SK-N-SH (cell line): ENCODE measurements at regions not wholly inside any gene's neighbourhood (a gene's known extent, or its start where the extent isn't known, plus 50 kb on each side); places are given as distances from the start of the nearest gene placed in this dataset.
"Not testable (repeated sequence)": the region's sequence is repeated elsewhere in the genome, so short reads cannot be mapped to it uniquely, and the experiment has no call there.

ENCODE experiments used
- CTCF ChIA-PET: fragments of 300-600, 350-600 bp; formaldehyde crosslinking; extraction: SDS; loops from one replicate; lab custom pipeline; 2021; lab: Yijun Ruan, JAX
- POLR2A ChIA-PET: fragments of 350-600 bp; sonication (Branson Sonifier 250); formaldehyde crosslinking; extraction: SDS; loops from one replicate; lab custom pipeline; 2020; ENCODE audit warnings: antibody characterized with exemption, inconsistent platforms; lab: Yijun Ruan, JAX
- DNase-seq: peaks from one replicate; pipeline ENCODE4 v3.0.0; 2012
- H2AFZ ChIP-seq: fragments of 200-600 bp; sonication (generic); 2 replicates; pipeline ENCODE4 v1.8.1; 2016; ENCODE audit warnings: antibody characterized with exemption, mild to moderate bottlenecking, low read depth
- H3F3A ChIP-seq: fragments of 200-600 bp; sonication (generic); replicated peaks from 2 replicates; pipeline ENCODE3; 2016; ENCODE audit warnings: antibody characterized with exemption, mild to moderate bottlenecking; ENCODE audit not compliant: insufficient read depth
- H3K27ac ChIP-seq, 2 experiments: fragments of 200-500 bp in 1 of 2; fragments of 200-600 bp in 1 of 2; sonication (Bioruptor generic) in 1 of 2; sonication (generic), shearing (Covaris generic) in 1 of 2; 2 replicates each; pipeline versions ENCODE4 v1.5.1 to v1.6.1; 2014 to 2016; ENCODE audit warnings: low read depth in 2 of 2, inconsistent platforms in 1 of 2, low read length in 1 of 2, mild to moderate bottlenecking in 1 of 2, mixed read lengths in 1 of 2
- H3K27me3 ChIP-seq: fragments of 200-600 bp; sonication (generic), shearing (Covaris generic); 2 replicates; pipeline ENCODE4 v1.6.1; 2016; ENCODE audit warnings: mixed run types; ENCODE audit not compliant: insufficient read depth
- H3K36me3 ChIP-seq, 2 experiments: fragments of 200-500 bp in 1 of 2; fragments of 200-600 bp in 1 of 2; sonication (Bioruptor generic) in 1 of 2; sonication (generic) in 1 of 2; replicated peaks in 1 of 2; 2 replicates each; pipeline versions ENCODE3 to v1.5.1; 2014 to 2016; ENCODE audit warnings: low read length in 1 of 2, mild to moderate bottlenecking in 1 of 2; ENCODE audit not compliant: insufficient read depth in 2 of 2, control insufficient read depth in 1 of 2
- H3K4me1 ChIP-seq, 2 experiments: fragments of 200-500 bp in 1 of 2; fragments of 200-600 bp in 1 of 2; sonication (Bioruptor generic) in 1 of 2; sonication (generic), shearing (Covaris generic) in 1 of 2; 2 replicates each; pipeline versions ENCODE4 v1.5.1 to v1.6.1; 2014 to 2016; ENCODE audit warnings: low read depth in 1 of 2, low read length in 1 of 2, mixed run types in 1 of 2; ENCODE audit not compliant: insufficient read depth in 2 of 2, control insufficient read depth in 1 of 2
- H3K4me2 ChIP-seq: fragments of 200-600 bp; sonication (generic), shearing (Covaris generic); 2 replicates; pipeline ENCODE4 v1.6.1; 2017; ENCODE audit warnings: mixed run types
- H3K4me3 ChIP-seq, 2 experiments: fragments of 200-500 bp in 1 of 2; fragments of 200-600 bp in 1 of 2; sonication (Bioruptor generic) in 1 of 2; sonication (generic), shearing (Covaris generic) in 1 of 2; 2 replicates each; pipeline versions ENCODE4 v1.5.1 to v1.8.1; 2014 to 2016; ENCODE audit warnings: low read depth in 2 of 2, inconsistent platforms in 1 of 2, low read length in 1 of 2, mild to moderate bottlenecking in 1 of 2, mixed read lengths in 1 of 2, moderate library complexity in 1 of 2
- H3K79me2 ChIP-seq: fragments of 200-600 bp; sonication (generic); 2 replicates; pipeline ENCODE4 v1.8.1; 2017; ENCODE audit warnings: mild to moderate bottlenecking; ENCODE audit not compliant: insufficient read depth
- H3K9ac ChIP-seq: fragments of 200-600 bp; sonication (generic); 2 replicates; pipeline ENCODE4 v1.6.1; 2017; ENCODE audit warnings: mixed run types
- H3K9me2 ChIP-seq: fragments of 200-600 bp; sonication (generic); 2 replicates; pipeline ENCODE4 v1.6.1; 2017; ENCODE audit warnings: mixed run types
- H3K9me3 ChIP-seq: fragments of 200-600 bp; sonication (generic); 2 replicates; pipeline ENCODE4 v1.6.1; 2017; ENCODE audit warnings: mixed run types, mild to moderate bottlenecking, moderate library complexity
- H4K20me1 ChIP-seq: fragments of 200-600 bp; sonication (generic); 2 replicates; pipeline ENCODE4 v1.6.1; 2017; ENCODE audit warnings: mild to moderate bottlenecking, mixed run types; ENCODE audit not compliant: insufficient read depth
- CTCF ChIP-seq: fragments of 200-600 bp; sonication (generic); IDR thresholded peaks from 2 replicates; pipeline ENCODE4 v1.6.1; 2017; ENCODE audit warnings: antibody characterized with exemption, mild to moderate bottlenecking, moderate library complexity
- RAD21 ChIP-seq: IDR thresholded peaks from 2 replicates; pipeline ENCODE4 v1.6.1; 2012; ENCODE audit warnings: mild to moderate bottlenecking, low read length
- SMC3 ChIP-seq: IDR thresholded peaks from 2 replicates; pipeline ENCODE4 v1.6.1; 2012; ENCODE audit warnings: low read depth, low read length, improper control_type of control experiment
- WGBS: methylation state at CpG from one replicate; pipeline ENCODE4 v1.1.6; 2017; ENCODE audit warnings: low lambda C conversion rate; 5-methylcytosine and 5-hydroxymethylcytosine counted together

DNA sequence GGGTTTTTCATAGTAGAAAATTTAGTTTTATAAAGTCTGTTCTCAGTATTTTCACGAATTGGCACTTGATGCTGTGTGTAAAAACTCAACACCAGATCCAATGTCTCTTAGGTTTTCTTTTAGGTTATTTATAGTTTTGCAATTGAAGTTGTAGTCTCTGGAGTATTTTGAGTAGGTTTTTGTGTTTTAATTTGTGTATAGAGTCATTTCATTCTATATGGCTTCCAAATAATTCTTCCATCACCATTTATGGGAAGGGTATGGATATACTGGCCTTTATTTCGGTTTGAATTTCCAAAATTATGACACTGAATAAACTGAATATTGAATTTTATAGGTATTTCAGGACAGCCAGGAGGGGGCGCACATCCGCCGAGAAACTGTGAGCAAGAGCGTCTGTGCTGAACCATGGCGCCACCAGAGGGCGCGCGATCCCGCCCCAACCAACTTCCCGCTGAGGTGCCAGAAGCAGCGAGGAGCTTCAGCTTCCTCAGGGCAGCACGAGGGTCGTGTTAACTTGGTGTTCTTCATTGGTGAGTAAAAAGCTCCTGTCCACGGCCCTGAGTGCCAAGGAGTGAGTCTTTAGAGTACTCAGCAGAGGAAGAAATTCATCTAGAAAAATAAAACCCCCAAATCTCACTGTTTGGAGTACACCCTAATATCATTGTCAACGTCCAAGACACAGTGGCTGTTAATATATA, 207.5 kb downstream of the LMLN start:
- CTCF ChIA-PET, H3K4me1 ChIP-seq, H3K9me3 ChIP-seq, H3F3A ChIP-seq, H3K27me3 ChIP-seq, H3K9ac ChIP-seq, H4K20me1 ChIP-seq, H3K9me2 ChIP-seq, H3K36me3 ChIP-seq, H3K4me2 ChIP-seq, H3K27ac ChIP-seq, H3K79me2 ChIP-seq: not testable (repeated sequence)
- H3K4me3 ChIP-seq: peak overlapping the region in 1 of 2 experiments; percentile 39; a peak in 1 of 4 replicates
- WGBS: under 1% methylated on average over 13 of the region's 17 CpGs
- peak; percentile 17 for DNase-seq
- TF ChIP-seq CTCF (peak; percentile 77), RAD21 (peak; percentile 26), SMC3 (peak; percentile 23)
- TF ChIP-seq, all 33 proteins: peak for 3; not testable (repeated sequence) for 30
- POLR2A ChIA-PET, H2AFZ ChIP-seq: not testable (repeated sequence)

DNA sequence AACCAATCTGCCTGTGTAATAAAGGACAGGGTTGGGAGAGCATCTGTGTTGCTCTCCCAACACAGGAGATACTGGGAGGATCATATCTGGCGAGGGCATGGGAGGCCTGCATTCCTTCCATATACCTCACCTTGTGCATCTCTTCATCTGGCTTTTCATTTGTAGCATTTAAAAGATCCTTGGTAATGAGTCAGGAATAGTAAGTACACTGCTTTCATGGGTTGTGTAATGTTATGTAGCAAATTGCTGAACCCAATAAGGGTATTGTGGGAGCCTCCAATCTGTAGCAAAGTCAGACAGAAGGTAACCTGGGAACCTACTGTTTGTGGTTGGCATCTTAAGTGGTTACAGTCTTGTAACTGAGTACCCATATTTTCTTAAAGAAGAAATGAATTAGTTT, 210.8 kb downstream of the LMLN start:
- POLR2A ChIA-PET, H4K20me1 ChIP-seq, H3K27me3 ChIP-seq, H3F3A ChIP-seq, H3K4me3 ChIP-seq, H3K4me2 ChIP-seq, CTCF ChIA-PET, H3K9me3 ChIP-seq, DNase-seq, H3K36me3 ChIP-seq, H3K9ac ChIP-seq, H3K79me2 ChIP-seq, H3K4me1 ChIP-seq, H3K27ac ChIP-seq, H3K9me2 ChIP-seq, H2AFZ ChIP-seq: not testable (repeated sequence)
- 17% methylated on average over 1 of the region's 1 CpG for WGBS

GRCh38 chr3:198173080-198173479, 213.1 kb downstream of the LMLN start:
- H3F3A ChIP-seq, H2AFZ ChIP-seq, H3K36me3 ChIP-seq, CTCF ChIA-PET, H3K27me3 ChIP-seq, POLR2A ChIA-PET, H3K79me2 ChIP-seq, H3K9me2 ChIP-seq, DNase-seq, H3K9ac ChIP-seq, H3K9me3 ChIP-seq, H4K20me1 ChIP-seq, H3K4me1 ChIP-seq, H3K27ac ChIP-seq, H3K4me2 ChIP-seq, H3K4me3 ChIP-seq: not testable (repeated sequence)
- 56% methylated on average over 5 of the region's 5 CpGs for WGBS

DNA sequence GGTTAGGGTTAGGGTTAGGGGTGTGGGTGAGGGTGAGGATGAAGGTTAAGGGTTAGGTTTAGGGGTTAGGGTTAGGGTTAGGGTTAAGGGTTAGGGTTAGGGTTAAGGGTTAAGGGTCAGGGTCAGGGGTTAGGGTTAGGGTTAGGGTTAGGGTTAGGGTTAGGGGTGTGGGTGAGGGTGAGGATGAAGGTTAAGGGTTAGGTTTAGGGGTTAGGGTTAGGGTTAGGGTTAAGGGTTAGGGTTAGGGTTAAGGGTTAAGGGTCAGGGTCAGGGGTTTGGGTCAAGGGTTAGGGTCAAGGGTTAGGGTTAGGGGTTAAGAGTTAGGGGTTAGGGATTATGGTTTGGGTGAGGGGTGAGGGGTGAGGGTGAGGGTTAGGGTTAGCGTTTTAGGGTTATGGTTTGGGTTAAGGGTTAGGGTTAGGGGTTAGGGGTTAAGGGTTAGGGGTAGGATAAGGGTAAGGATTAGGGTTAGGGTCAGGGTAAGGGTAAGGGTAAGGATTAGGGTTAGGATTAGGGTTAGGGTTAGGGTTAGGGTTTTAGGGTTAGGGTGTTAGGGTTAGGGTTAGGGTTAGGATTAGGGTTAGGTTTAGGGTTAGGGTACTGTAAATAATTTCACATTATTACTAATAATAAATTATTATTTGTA, 214.0 kb downstream of the LMLN start:
- H3K27ac ChIP-seq, H2AFZ ChIP-seq, H3K79me2 ChIP-seq, H3K36me3 ChIP-seq, H3K4me3 ChIP-seq, H3K9me2 ChIP-seq, H3K4me2 ChIP-seq, POLR2A ChIA-PET, H3K9me3 ChIP-seq, H3F3A ChIP-seq, H4K20me1 ChIP-seq, CTCF ChIA-PET, H3K4me1 ChIP-seq, H3K27me3 ChIP-seq, H3K9ac ChIP-seq, DNase-seq: not testable (repeated sequence)
- WGBS: 32% methylated on average over 1 of the region's 1 CpG
